Fibroblast of pulmonary artery (primary cell): ENCODE measurements at regions not wholly inside any gene's neighbourhood (a gene's known extent, or its start where the extent isn't known, plus 50 kb on each side); places are given as distances from the start of the nearest gene placed in this dataset.

Experiments
- DNase-seq: peaks from one replicate; pipeline ENCODE4 v3.0.0-alpha.2; 2010; ENCODE audit warnings: low read depth
- H3K4me3 ChIP-seq: replicated peaks from 2 replicates; pipeline ENCODE4 v1.5.1; 2011; ENCODE audit warnings: low read depth, mild to moderate bottlenecking, control low read depth, low read length, moderate library complexity
- CTCF ChIP-seq: IDR thresholded peaks from 2 replicates; pipeline ENCODE4 v1.5.1; 2011; ENCODE audit warnings: mild to moderate bottlenecking, control low read depth, low read length, inconsistent platforms; ENCODE audit errors: missing control alignments

DNA sequence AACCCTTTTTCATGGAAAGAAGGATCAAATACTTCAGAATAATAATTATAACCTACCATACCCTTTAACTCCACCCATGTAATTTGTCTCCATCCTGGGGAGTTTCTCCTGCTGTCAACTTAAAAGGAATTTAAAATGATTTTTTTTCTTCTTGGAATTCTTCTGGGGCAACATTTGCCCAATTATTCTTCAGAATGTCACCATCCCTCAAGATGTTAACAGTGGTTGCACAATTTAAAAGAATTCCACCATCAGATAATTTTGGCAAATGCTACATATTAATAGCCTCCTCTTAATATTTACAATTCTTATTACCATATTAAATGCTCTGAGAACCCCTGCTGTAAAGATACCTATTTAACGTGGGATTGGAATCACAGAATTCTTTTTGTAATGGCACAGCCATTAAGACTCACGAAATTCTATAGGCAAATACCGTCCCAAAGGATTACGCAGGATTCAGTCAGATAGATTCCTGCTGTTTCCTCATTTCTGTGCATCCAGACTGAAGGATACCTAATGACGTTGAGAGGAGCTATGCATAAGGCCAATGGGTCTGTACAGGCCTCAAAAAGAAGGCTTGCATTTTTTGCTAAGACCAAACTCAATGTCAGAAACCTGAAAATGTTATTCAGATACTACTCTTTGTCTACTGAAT lies 177.5 kb downstream of the DAD1 start:
- no peak for TF ChIP-seq CTCF
- no peak for DNase-seq
- H3K4me3 ChIP-seq = no peak overlapping the region

DNA sequence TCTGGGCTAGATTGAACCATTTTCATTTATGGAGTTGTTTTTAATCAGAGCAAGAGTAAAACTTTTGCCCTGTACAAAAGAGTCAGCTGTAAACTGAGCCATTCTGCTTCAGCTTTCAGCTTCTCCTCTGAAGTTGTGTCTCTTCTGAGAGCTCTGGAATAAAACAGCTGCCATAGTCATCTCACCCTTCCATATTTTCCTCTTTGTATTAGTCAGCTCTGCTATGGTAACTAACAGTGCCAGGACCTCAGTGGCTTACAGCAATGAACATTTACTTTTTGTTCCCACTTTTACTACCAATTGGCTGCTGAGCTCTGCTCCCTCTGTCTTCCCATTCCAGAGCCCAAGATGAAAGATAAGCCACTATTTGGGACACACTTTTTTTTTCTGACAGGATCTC lies 178.5 kb downstream of the DAD1 start:
- no peak overlapping the region for H3K4me3 ChIP-seq
- no peak for DNase-seq
- TF ChIP-seq CTCF = no peak

GRCh38 chr14:22409006-22409405 lies 180.0 kb downstream of the DAD1 start:
- TF ChIP-seq CTCF = no peak
- no peak for DNase-seq
- no peak overlapping the region for H3K4me3 ChIP-seq

DNA sequence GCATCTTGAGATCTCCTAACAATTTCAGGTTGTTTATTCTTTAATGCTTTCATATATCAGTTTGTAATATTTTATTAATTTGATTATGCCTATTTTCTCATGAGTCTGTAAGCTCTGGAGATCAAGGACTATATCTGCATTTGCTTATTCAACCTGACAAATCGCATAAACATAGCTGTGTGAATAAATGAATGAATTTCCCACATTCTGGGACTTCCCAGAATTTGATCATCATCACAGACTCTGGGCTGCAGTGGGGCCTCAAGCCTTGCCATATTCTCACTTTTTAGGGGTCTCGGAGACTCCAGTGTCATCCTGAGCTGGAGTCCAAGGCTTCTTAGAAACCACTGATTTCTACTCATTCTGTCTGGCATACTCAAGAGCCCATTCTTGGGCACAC lies 180.5 kb downstream of the DAD1 start:
- no peak for TF ChIP-seq CTCF
- no peak for DNase-seq
- no peak overlapping the region for H3K4me3 ChIP-seq

DNA sequence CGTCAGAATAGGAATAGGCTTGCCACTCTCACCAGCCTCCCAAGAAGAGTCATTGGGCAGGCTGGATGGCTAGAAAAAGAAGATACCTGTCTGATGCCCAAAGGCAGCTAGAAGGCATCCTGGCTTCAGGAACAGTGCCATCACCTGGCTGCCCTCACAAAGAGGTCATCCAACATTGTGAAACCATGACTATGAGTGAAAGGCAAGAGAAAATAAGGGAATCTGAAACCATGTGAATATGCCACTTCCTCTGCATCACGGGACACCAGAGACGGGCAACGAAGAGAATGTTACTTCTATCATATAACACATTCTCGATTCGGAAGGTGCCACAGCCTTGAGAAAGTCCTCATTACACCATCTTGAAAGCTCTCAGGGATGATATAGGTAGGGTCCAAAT lies 182.0 kb downstream of the DAD1 start:
- DNase-seq = no peak
- no peak overlapping the region for H3K4me3 ChIP-seq
- no peak for TF ChIP-seq CTCF

DNA sequence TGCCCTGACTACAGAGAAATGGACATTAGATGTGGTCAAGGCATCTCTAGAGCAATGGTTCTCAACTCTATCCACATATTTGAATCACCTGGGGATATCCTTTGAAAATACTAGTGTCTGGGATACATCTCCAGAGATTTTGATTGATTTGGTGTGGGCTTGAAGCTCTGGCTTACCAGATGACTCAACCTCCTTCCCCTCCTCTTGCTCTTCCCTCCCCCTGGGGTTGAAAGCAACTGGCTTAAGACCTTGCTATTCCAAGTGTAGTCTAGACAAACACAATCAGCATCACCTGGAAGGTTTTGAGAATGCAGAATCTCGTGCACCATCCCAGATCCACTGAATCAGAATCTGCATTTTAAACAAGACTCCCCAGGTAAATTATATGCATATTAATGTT lies 183.8 kb downstream of the DAD1 start:
- no peak for TF ChIP-seq CTCF
- no peak overlapping the region for H3K4me3 ChIP-seq
- no peak for DNase-seq

DNA sequence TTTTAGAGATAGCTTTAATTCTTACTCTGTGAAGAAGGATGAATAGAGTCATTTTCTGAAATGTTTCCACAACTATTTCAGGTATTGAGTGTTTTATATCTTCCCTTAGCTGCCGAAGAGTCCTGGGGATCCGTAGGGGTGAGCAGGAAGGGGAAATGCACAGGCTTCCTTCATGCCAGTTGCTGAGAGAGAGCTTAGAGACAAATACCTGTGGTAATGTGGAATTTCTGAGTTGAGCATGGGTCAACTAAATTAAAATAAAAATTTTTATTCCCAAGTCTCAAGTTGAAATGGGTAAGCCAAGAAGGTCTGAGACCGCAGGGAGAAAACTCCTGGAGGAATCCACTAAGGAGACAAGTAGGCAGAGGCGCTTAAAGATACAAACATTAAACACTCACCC lies 185.7 kb downstream of the DAD1 start:
- no peak overlapping the region for H3K4me3 ChIP-seq
- no peak for DNase-seq
- TF ChIP-seq CTCF = no peak
